NCI-H748 (cell line): ENCODE measurements at regions not wholly inside any gene's neighbourhood (a gene's known extent, or its start where the extent isn't known, plus 50 kb on each side); places are given as distances from the start of the nearest gene placed in this dataset.

ENCODE experiments used
- DNase-seq: peaks from one replicate; lab custom pipeline; 2025; ENCODE audit not compliant: unreplicated experiment; lab: John Stamatoyannopoulos, UW

- DNase-seq = no peak
These were observed 55.2 kb upstream of the CBLN4 start for GRCh38 chr20:56060486-56060885.

GRCh38 chr20:56069016-56069415 is 63.7 kb upstream of the CBLN4 start:
- DNase-seq = no peak

GRCh38 chr20:56072165-56072564 is 66.8 kb upstream of the CBLN4 start:
- no peak for DNase-seq

GRCh38 chr20:56088375-56088774 is 83.1 kb upstream of the CBLN4 start:
- DNase-seq = no peak

- no peak for DNase-seq
These were observed 86.4 kb upstream of the CBLN4 start for GRCh38 chr20:56091628-56092234.

GRCh38 chr20:56094228-56094627 is 88.9 kb upstream of the CBLN4 start:
- DNase-seq = no peak

GRCh38 chr20:56098981-56099500 is 93.7 kb upstream of the CBLN4 start:
- no peak for DNase-seq

GRCh38 chr20:56111961-56112730 is 106.8 kb upstream of the CBLN4 start:
- DNase-seq = no peak

GRCh38 chr20:56117350-56117749 is 112.0 kb upstream of the CBLN4 start:
- DNase-seq = no peak

GRCh38 chr20:56121850-56122249 is 116.5 kb upstream of the CBLN4 start:
- DNase-seq = no peak

- DNase-seq = no peak
These were observed 104.8 kb upstream of the MC3R start for GRCh38 chr20:56143759-56144158.

GRCh38 chr20:56151834-56152233 is 96.7 kb upstream of the MC3R start:
- DNase-seq = no peak

- DNase-seq = no peak
These were observed 94.6 kb upstream of the MC3R start for GRCh38 chr20:56153926-56154325.

GRCh38 chr20:56155625-56156024 is 92.9 kb upstream of the MC3R start:
- DNase-seq = no peak

- DNase-seq = peak; percentile 53
These were observed 90.9 kb upstream of the MC3R start for GRCh38 chr20:56157530-56158203.

GRCh38 chr20:56158489-56158888 is 90.0 kb upstream of the MC3R start:
- no peak for DNase-seq

- no peak for DNase-seq
These were observed 87.6 kb upstream of the MC3R start for GRCh38 chr20:56160956-56161355.

- no peak for DNase-seq
These were observed 84.7 kb upstream of the MC3R start for GRCh38 chr20:56163806-56164205.

GRCh38 chr20:56166781-56167465 is 81.6 kb upstream of the MC3R start:
- peak; percentile 88 for DNase-seq

- peak; percentile 39 for DNase-seq
These were observed 77.2 kb upstream of the MC3R start for GRCh38 chr20:56171087-56172012.
